ENCODE measurements at regions not wholly inside any gene's neighbourhood (a gene's known extent, or its start where the extent isn't known, plus 50 kb on each side); places are given as distances from the start of the nearest gene placed in this dataset.
A peak's percentile ranks its signal among the peaks of the same experiment; 100 is the strongest.
"Not testable (repeated sequence)": the region's sequence is repeated elsewhere in the genome, so short reads cannot be mapped to it uniquely, and the experiment has no call there.

GRCh38 chr10:28188526-28188925 is 114.3 kb downstream of the MPP7 start:
- DNase-seq (ENCODE audit: low read depth in 3 of 3): no peak

GRCh38 chr10:28186887-28187578 is 115.8 kb downstream of the MPP7 start:
- DNase-seq (ENCODE audit: low read depth in 3 of 3): no peak

DNA sequence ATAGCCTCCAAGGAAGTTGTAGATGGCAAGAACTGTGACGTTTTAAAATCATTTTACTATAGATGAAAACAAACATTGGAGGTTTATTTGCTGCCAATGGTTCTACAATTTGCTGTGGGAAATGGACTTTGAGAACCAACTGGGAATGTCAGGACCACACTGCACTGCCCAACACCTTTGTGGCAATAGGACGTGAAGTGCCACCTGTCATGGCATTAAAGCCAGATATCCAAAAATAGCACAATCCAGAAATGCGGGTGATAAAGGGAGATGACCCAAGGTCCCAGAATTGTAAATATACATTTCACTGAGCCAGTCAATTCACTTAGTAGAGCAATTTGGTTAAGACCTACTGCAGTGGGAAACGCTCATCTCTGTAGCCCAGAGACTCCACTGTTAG is 116.4 kb downstream of the MPP7 start:
- no peak for DNase-seq (ENCODE audit: low read depth in 3 of 3)

DNA sequence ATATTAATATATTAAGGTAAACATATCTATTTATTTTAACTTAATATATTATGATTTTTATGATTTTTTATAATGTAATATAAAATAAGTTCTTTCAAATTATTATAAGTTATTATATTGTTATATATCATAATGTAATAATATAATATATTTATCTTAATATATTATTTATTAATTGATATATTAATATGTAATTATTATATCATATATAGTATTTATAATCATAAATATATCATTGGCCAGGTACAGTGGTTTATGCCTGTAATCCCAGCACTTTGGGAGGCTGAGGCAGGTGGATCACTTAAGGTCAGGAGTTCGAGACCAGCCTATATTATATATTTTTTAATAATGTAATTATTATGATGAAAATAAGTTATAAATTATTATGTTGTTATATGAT is 118.1 kb downstream of the MPP7 start:
- DNase-seq (ENCODE audit: low read depth in 3 of 3): no peak

- no peak for DNase-seq (ENCODE audit: low read depth in 3 of 3)
Observed at GRCh38 chr10:28181478-28182096, 121.3 kb downstream of the MPP7 start.

DNA sequence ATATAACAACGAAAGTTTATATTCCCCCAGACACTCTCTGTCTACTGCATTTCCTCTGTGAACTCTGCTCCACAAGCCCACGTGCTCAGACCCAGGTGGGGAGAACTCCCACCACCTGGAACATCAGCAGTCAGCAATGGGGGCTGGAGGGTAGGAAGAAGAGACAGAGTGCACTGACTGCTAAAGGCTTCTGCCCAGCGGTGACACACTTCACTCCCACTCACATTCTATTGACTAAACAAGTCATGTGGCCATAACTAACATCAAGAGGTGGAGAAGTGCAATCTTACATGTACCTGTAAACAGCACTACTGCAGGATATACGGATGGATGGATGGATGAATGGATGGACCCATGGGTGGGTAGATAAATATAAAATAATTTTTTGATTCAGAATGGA is 122.2 kb downstream of the MPP7 start:
- DNase-seq (ENCODE audit: low read depth in 3 of 3): no peak

DNA sequence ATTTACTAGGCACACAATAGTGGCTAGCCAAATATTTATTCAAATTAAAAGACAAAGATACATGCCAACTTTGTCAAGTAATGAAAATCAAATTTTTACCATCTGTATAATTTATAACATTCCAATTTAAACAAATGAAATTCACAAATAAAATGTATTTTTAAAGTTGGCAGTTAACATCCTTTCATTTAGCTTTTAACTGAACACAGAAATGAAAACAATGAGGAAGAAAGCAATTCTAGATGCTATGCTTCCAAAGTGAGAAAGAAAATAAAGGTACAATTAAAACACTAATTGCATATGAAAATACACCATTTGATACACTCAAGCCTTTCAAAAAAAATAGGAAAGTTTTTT is 123.1 kb downstream of the MPP7 start:
- DNase-seq (ENCODE audit: low read depth in 3 of 3): no peak

DNA sequence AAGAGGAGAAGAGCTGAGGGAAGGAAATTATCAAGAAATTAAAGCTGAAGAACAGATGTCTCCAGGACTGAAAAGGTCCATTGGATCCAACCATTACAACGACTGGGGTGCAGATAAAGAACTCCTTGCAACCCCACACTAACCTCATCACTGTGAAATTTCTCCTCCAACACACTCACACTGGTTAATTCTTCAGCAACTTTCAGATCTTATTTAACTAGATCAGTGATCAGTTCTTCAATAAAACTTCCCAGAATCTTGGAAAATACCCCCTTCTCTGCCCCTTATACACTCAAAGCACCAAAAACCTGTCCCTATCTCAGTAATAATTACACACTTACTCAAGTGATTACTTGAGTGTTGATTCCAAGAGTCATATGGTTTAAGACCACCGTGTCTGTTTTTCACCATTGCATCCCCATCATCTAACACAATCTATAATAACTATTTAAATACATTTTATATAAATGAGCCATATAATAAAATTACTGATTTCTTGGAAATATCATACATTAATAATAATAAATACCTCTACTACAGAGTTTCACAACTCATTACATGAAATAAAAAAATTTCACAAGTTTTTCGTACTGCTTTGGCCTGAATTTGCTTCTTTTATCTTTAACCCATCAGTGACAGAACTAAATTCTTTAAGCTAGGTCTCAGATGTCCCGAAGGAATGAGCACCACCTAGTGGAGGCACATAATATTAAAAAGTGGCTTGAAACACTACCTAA is 123.7 kb downstream of the MPP7 start:
- DNase-seq (ENCODE audit: low read depth in 3 of 3): peak in 1 of 3 donors; percentile 31

- no peak for DNase-seq (ENCODE audit: low read depth in 3 of 3)
Observed at GRCh38 chr10:28177944-28178637, 124.8 kb downstream of the MPP7 start.

GRCh38 chr10:28176498-28176897 is 126.4 kb downstream of the MPP7 start:
- DNase-seq (ENCODE audit: low read depth in 3 of 3): not testable (repeated sequence)

GRCh38 chr10:28172223-28172610 is 130.6 kb downstream of the MPP7 start:
- no peak for DNase-seq (ENCODE audit: low read depth in 3 of 3)

GRCh38 chr10:28171468-28172222 is 131.2 kb downstream of the MPP7 start:
- DNase-seq (ENCODE audit: low read depth in 3 of 3): no peak

DNA sequence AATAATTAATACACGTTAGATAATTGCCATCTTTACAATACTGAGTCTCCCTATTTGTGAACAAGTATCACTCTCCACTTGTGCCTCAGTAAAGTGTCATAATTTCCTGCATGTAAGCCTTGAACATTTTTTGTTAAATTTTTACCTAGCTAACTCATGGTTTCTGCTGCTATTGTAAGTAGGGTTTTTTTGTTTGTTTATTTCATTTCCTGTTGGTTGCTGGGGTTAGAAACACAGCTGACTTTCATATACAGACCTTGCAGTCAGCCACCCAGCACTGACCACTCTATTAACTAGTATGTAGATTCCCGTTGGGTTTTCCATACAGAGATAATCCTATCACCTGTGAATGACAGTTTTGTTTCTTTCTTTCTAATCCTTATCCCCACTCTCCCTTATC is 133.3 kb downstream of the MPP7 start:
- no peak for DNase-seq (ENCODE audit: low read depth in 3 of 3)

DNA sequence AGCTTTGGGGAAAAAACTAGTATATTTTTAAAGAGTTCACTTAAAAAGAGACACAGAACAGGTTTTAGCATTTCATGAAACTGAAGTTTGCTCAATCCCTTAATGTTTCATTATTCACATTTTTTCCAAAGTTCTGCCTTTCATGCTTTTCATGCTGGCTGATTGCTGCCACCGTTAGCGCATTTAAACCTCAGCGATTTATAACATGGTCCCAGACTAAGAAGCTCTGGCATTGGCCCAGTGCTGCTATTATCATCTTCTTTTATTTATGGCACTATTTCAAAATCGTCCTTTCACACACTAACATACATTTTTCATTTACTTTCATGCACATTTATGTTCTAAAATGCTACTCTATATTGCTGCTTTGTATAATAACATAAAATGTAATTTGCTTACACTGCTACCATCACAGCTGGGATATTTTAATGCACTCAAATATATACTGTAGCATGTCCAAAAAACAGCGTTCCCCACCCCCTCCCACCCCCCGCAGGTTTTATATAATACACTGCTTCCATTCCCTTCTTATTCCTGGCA is 141.9 kb downstream of the MPP7 start:
- no peak for DNase-seq (ENCODE audit: low read depth in 3 of 3)

DNA sequence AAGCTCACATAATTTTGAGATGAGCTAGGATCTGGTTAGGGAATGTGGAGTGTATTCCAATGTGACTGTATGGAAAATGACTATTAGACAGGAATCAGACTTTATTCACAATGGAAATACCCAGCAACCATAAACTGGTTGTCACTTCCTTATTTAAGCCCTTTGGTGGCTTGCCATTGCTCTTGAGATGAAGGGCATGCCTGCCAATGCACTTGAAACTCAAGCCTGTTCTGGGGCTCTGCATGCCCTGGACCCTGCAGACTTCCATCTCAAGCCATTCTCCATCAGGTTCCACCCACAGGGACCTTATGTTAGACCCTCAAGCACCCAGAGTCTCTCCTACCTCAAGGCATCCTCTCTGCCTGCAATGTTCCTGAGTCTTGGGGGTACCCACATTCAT is 145.5 kb downstream of the MPP7 start:
- DNase-seq (ENCODE audit: low read depth in 3 of 3): no peak

DNA sequence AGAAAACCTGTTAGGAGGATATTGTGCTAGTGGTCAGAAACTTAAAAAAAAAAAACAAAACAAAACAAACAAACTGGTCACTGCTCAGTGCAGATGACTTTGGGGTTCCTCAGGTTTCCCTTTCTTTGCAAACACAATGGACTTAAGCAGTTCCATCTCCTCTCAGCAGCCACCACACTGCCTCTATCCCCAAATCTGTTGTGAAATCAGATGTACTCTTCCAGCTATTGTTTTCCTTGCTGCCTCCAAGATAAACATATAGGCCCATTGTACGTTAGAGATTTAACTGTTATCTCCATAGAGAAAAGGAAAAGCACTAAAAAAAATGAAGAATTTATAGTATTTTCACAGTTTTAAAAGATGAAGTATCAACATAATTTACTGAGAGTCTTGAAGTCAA is 147.1 kb downstream of the MPP7 start:
- no peak for DNase-seq (ENCODE audit: low read depth in 3 of 3)

GRCh38 chr10:28151636-28152035 is 151.2 kb downstream of the MPP7 start:
- no peak for DNase-seq (ENCODE audit: low read depth in 3 of 3)

GRCh38 chr10:28149746-28150145 is 150.9 kb upstream of the ODAD2 start:
- DNase-seq (ENCODE audit: low read depth in 3 of 3): no peak

GRCh38 chr10:28147706-28148105 is 148.8 kb upstream of the ODAD2 start:
- DNase-seq (ENCODE audit: low read depth in 3 of 3): no peak

GRCh38 chr10:28139138-28139537 is 140.3 kb upstream of the ODAD2 start:
- no peak for DNase-seq (ENCODE audit: low read depth in 3 of 3)
